IPS DF 19.7 (cell line): ENCODE measurements at regions not wholly inside any gene's neighbourhood (a gene's known extent, or its start where the extent isn't known, plus 50 kb on each side); places are given as distances from the start of the nearest gene placed in this dataset.
"Not testable (repeated sequence)": the region's sequence is repeated elsewhere in the genome, so short reads cannot be mapped to it uniquely, and the experiment has no call there.

ENCODE experiments used
- DNase-seq: peaks from one replicate; pipeline ENCODE4 v3.0.0-alpha.2; 2013; ENCODE audit warnings: low read depth, low spot score

- DNase-seq, result not testable (repeated sequence)
These were observed 172.8 kb downstream of the ATP6V0E2 start for GRCh38 chr7:150046290-150047194.

- not testable (repeated sequence) for DNase-seq
These were observed 173.6 kb downstream of the ATP6V0E2 start for GRCh38 chr7:150047329-150047728.

GRCh38 chr7:150047772-150048171 lies 174.0 kb downstream of the ATP6V0E2 start:
- DNase-seq, result not testable (repeated sequence)

GRCh38 chr7:150048244-150049011 lies 174.7 kb downstream of the ATP6V0E2 start:
- not testable (repeated sequence) for DNase-seq

DNA sequence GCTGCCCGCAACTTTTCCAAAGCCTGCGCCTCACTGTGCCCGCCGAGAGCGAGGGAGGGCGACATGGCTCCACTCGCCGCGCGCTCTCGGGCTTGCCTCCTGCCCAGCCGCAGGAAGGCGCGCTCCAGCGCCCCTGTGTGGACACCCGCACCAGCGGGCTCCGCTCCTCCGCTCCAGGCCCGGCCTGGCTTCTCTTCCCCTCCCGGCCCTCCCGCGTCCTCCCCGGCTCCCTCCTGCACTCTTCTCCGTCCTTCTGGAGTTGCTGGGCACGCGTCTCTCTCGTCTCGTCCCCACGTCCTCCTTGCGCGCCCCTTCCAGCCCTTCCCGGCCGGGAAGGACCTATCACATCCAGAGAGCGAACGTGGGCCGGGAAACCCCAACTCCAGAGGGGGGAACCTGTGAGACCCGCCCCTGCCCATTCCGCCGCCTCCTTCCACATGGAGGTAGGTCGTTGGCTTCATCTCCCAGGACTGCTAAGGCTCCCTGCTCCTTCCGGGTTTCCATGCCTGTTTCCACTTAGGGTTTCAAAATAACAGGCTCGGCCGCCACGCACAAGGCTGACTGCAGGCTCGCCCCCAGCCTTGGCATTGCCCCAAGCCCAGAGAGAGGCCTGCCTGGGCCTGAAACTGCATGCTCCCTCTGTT lies 175.4 kb downstream of the ATP6V0E2 start:
- not testable (repeated sequence) for DNase-seq

DNA sequence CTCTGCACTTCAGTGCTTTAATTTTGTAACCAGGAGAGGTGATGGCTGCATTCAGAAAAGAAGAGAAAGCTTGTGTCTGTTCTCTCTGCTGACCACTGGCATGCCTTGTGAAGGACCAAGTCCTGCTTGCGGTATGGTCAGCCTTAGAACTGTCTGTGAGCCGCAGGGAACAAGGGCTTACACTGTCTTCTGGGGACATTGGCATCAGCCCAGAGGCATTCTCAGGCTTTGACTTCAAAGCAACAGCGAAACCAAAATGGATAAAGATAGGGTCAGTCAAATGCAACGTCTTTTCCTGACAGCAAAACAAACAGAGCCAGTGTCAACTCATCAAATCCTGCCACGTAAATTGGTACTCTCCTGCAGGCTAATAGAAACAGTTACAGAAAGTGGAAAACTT lies 179.6 kb downstream of the ATP6V0E2 start:
- DNase-seq, result not testable (repeated sequence)

GRCh38 chr7:150054242-150054641 lies 180.5 kb downstream of the ATP6V0E2 start:
- DNase-seq, result not testable (repeated sequence)

GRCh38 chr7:150060259-150061221 lies 186.8 kb downstream of the ATP6V0E2 start:
- DNase-seq, result not testable (repeated sequence)

DNA sequence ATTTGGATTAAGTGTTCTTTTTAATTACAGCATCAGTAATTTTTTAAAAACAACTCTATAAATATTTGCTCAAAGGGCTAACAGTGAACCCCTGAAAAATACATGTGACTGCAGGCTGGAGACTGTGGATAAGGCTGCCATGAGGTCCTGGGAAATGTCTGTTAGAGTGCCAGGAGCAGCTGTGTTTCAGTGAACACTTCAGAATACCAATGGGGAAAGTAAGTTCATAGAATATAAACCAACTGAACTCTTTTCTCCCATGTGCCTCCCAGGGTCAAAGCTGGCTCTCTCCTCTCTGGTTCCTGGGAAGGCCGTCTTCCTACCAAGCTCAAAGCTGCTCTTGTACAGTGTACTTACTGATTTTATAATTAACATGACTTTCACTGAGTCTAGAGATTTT lies 189.4 kb downstream of the ATP6V0E2 start:
- not testable (repeated sequence) for DNase-seq

DNA sequence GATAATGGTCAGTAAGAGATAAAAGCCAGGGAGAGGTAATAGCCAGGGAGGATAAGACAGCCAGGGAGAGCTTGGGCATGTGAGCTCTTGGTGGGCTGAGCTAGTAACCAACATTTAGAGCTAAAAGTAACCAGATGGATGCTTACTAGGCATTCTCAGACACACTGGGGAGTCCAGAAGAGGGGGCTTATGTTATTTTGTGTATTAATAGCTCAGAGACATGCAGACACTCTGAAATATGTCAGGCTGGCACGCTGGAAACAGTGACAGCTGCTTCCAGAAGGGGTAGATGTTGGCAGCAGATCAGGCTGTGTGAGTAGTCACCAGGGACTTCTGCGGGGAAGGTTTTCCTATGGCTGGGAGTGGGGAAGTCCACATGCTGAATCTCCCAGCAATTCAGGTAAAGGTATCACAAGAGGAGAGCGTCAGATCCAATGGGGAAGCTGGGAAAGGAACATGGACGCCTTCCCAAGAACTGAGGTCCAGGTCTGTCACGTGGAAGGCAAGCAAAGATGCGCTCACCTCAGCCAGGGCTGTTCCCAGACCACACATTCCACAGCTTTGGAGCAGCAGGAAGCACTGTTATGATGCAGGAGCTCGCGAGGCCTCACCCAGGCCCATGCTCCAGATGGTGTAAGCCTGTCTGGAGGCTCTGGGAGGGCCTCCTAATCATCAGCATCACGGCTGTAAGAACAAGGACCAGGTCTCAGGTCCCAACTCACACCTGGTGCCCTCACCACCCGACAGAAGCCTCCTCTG lies 196.0 kb downstream of the ATP6V0E2 start:
- DNase-seq, result not testable (repeated sequence)

DNA sequence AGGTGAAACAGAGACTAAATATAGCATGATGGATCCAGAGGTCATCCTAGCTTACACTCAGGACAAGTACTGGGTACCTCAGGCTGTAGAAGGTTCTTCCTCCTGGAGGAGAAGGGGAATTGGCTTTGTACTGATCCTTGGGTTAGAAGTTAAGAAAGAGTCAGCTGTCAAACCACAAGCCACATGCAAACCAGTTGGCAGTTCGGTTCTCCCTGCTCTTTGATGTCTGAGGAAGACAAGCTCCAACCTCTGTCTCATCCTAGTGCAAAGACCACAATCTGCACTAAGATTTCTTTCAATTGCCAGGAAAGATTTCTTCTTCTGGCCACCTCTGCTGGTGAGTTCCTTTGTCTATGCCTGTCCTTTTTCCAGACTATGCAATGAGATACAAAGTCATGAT lies 203.8 kb downstream of the ATP6V0E2 start:
- DNase-seq, result not testable (repeated sequence)

- not testable (repeated sequence) for DNase-seq
These were observed 208.1 kb downstream of the ATP6V0E2 start for GRCh38 chr7:150081865-150082264.

- DNase-seq, result not testable (repeated sequence)
These were observed 211.0 kb downstream of the ATP6V0E2 start for GRCh38 chr7:150084724-150085123.

- not testable (repeated sequence) for DNase-seq
These were observed 213.7 kb downstream of the ATP6V0E2 start for GRCh38 chr7:150087478-150087877.

DNA sequence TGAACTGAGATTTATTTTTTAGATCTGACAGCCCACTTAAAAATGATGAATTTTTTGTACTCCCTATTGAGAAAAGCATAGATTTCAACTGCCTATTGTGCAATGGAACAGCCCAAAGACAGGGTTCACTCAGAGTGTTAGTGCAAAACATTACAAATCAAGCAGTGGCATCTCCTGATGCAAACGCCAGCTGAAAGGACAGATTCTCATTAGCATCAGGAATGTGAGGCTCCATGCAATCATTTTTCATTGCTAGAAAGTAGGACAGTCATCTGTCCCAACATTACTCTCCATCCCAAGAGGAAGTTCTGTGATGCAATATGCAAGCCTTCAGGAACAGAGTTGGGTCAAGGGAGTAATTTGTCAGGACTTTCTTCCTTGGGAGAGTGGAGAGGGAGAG lies 215.4 kb downstream of the ATP6V0E2 start:
- DNase-seq, result not testable (repeated sequence)

- DNase-seq, result not testable (repeated sequence)
These were observed 217.0 kb downstream of the ATP6V0E2 start for GRCh38 chr7:150090776-150091175.

DNA sequence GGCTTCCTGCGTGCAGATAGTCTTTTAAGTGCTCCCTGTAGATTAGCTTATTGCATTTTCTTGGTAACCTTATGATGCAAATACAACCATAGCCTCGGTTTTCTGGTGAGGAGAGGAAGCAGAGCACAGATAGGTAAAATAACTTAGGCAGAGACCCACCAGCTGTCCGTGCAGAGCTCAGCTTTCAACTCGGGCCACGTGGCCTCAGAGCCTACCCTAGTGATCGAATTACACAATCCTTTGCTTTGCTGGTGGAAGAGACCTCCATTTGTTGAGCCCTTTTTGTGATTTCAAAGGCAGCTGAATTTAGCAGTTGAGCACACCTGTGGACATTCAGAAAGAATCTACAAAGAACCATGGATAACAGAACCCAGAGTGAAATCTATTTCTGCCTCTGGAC lies 220.1 kb downstream of the ATP6V0E2 start:
- DNase-seq, result not testable (repeated sequence)

DNA sequence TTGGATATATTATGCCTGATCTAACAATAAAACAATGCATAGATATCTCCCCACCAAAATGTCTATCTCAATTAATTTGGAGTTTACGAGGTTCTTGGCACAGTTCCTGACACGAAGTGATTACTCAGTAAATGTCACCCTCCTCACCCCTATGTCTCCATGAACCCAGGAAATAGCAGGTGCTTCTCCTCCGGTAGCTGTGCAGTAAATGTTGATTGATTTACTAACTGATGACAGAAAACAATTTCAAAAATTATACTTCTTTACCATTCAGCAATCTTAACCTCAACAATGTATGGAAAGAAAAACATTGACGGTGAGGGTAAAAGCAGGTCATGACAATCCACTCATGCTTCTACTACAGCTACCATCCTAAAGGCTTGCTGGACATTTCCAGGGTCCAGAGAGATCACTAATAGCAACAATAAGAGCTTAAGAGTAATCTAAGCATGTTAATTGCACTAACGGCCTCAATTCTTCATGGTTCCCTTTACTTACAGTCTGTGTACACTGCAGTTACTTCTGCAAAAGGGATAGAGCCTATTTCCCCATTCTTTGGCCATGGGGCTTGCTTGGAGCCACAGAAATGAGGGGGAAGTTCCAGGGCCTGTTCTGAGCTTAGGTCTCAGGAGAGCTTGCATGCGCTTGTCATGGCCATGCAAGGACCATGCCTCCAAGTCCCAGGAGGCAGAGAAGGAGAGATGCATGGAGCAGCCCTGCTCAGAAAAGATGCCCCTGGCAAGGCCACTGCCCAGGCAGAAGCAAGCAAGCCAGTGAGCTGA lies 222.6 kb downstream of the ATP6V0E2 start:
- DNase-seq, result not testable (repeated sequence)

- DNase-seq, result not testable (repeated sequence)
These were observed 224.6 kb upstream of the LRRC61 start for GRCh38 chr7:150098592-150098991.
